K562 (cell line): ENCODE measurements at regions not wholly inside any gene's neighbourhood (a gene's known extent, or its start where the extent isn't known, plus 50 kb on each side); places are given as distances from the start of the nearest gene placed in this dataset.

Experiments used
- ATAC-seq: fragments of 200-7000 bp; cut with Tn5 transposase; 3 replicates; pipeline ENCODE4 v1.9.1; 2020; ENCODE audit warnings: moderate library complexity
- BruUV-seq: library from RNA; stranded (reverse); fragments of 400-500 nt; replicated peaks from 2 replicates; lab custom pipeline; 2021; lab: Mats Ljungman, UMichigan
- CTCF ChIA-PET: fragments of 300-600 bp; formaldehyde crosslinking; extraction: SDS; loops from one replicate; lab custom pipeline; 2021; ENCODE audit warnings: low intra/inter-chr PET ratio; lab: Yijun Ruan, JAX
- POLR2A ChIA-PET: fragments of 300-600, 350-650 bp; sonication (Branson Sonifier 250); formaldehyde crosslinking; extraction: SDS; loops from one replicate; lab custom pipeline; 2021; ENCODE audit warnings: antibody characterized with exemption, inconsistent platforms; lab: Yijun Ruan, JAX
- DNase-seq, 4 experiments: peaks; one replicate each; pipeline versions ENCODE4 v3.0.0 to v3.0.0-alpha.2; 2011 to 2018; ENCODE audit warnings: low spot score in 3 of 4, mixed read lengths in 3 of 4; ENCODE audit errors: extremely low read depth in 1 of 4
- FAIRE-seq: peaks from 2 replicates; lab custom pipeline; 2011; peaks lifted over from hg19 to GRCh38; lab: Jason Lieb, UNC
- H2AFZ ChIP-seq: 2 replicates; pipeline ENCODE4 v1.6.0; 2011; ENCODE audit warnings: low read depth, low read length, control low read depth, inconsistent platforms
- H3K27ac ChIP-seq: fragments of 200-600 bp; 3 replicates; pipeline ENCODE4 v1.8.0; 2011; ENCODE audit warnings: low read depth, mild to moderate bottlenecking, control low read depth, inconsistent platforms, low read length, moderate library complexity, mixed read lengths; ENCODE audit errors: extremely low read depth
- H3K27me3 ChIP-seq, 2 experiments: fragments of 300-600 bp in 1 of 2; 2 replicates in 1 of 2; 3 replicates in 1 of 2; pipeline versions ENCODE4 v1.6.0 to v1.8.0; 2011; ENCODE audit warnings: inconsistent platforms in 2 of 2, low read length in 2 of 2, mild to moderate bottlenecking in 1 of 2, mixed read lengths in 1 of 2, moderate library complexity in 1 of 2; ENCODE audit not compliant: control insufficient read depth in 2 of 2, insufficient read depth in 2 of 2
- H3K36me3 ChIP-seq: fragments of 300-600 bp; 3 replicates; pipeline ENCODE4 v1.8.0; 2011; ENCODE audit warnings: mild to moderate bottlenecking, low read length, inconsistent platforms; ENCODE audit not compliant: control insufficient read depth, insufficient read depth
- H3K4me1 ChIP-seq, 2 experiments: fragments of 200-600 bp in 1 of 2; replicated peaks in 1 of 2; 2 replicates in 1 of 2; 3 replicates in 1 of 2; pipeline versions ENCODE4 v1.5.1 to v1.8.0; 2011; ENCODE audit warnings: inconsistent platforms in 2 of 2, low read length in 2 of 2, mild to moderate bottlenecking in 1 of 2, mixed read lengths in 1 of 2, moderate library complexity in 1 of 2; ENCODE audit not compliant: control insufficient read depth in 2 of 2, insufficient read depth in 2 of 2
- H3K4me2 ChIP-seq: 2 replicates; pipeline ENCODE4 v1.6.1; 2011; ENCODE audit warnings: low read length, control low read depth, inconsistent platforms, mixed read lengths; ENCODE audit not compliant: insufficient read depth
- H3K4me3 ChIP-seq: fragments of 200-600 bp; sonication (generic), shearing (Covaris generic); 2 replicates; pipeline ENCODE4 v1.5.1; 2016; ENCODE audit warnings: control low read depth, inconsistent platforms
- H3K79me2 ChIP-seq: fragments of 200-600 bp; 3 replicates; pipeline ENCODE4 v1.8.0; 2011; ENCODE audit warnings: low read length, inconsistent platforms; ENCODE audit not compliant: control insufficient read depth, insufficient read depth
- H3K9ac ChIP-seq, 2 experiments: 2 replicates each; pipeline versions ENCODE4 v1.6.0 to v1.6.1; 2011; ENCODE audit warnings: low read depth in 2 of 2, low read length in 2 of 2, control low read depth in 1 of 2, inconsistent platforms in 1 of 2, mild to moderate bottlenecking in 1 of 2, mixed read lengths in 1 of 2; ENCODE audit not compliant: insufficient read depth in 1 of 2
- H3K9me1 ChIP-seq: one replicate; pipeline ENCODE4 v1.6.0; 2011; ENCODE audit warnings: inconsistent platforms, mild to moderate bottlenecking, low read length, moderate library complexity; ENCODE audit not compliant: control insufficient read depth, insufficient read depth
- H3K9me3 ChIP-seq: replicated peaks from 2 replicates; pipeline ENCODE4 v1.5.1; 2011; ENCODE audit warnings: low read depth, low read length, inconsistent platforms; ENCODE audit not compliant: control insufficient read depth, insufficient read depth
- H4K20me1 ChIP-seq: replicated peaks from 2 replicates; pipeline ENCODE4 v1.6.1; 2011; ENCODE audit warnings: low read length, inconsistent platforms, mixed read lengths; ENCODE audit not compliant: control insufficient read depth, insufficient read depth
- MTA2 ChIP-seq: fragments of 450-650 bp; IDR thresholded peaks from 2 replicates; pipeline ENCODE4 v1.6.1; 2016; ENCODE audit warnings: low read depth
- RBM25 ChIP-seq: fragments of 200-400 bp; formaldehyde crosslinking; IDR thresholded peaks from 2 replicates; pipeline ENCODE4 v1.6.1; 2018; ENCODE audit warnings: low read length, low read depth, moderate library complexity; ENCODE audit not compliant: severe bottlenecking
- ZBTB11 ChIP-seq, 3 experiments: fragments of 200-800 bp in 1 of 3; fragments of 250-450 bp in 1 of 3; fragments of 450-650 bp in 1 of 3; sonication (Bioruptor Pico) in 1 of 3; sonication (Bioruptor generic) in 1 of 3; formaldehyde crosslinking in 1 of 3; IDR thresholded peaks; 2 replicates each; pipeline versions ENCODE4 v1.6.1 to v1.8.0; 2016 to 2022; ENCODE audit warnings: mild to moderate bottlenecking in 2 of 3, missing genetic modification characterization in 2 of 3, missing compliant biosample characterization in 1 of 3, moderate library complexity in 1 of 3
- WGBS: fragments of 100-300 bp; shearing (Covaris generic); methylation state at CpG from one replicate; pipeline ENCODE4 v1.1.6; 2016; ENCODE audit warnings: low coverage, mixed read lengths; ENCODE audit not compliant: insufficient coverage; ENCODE audit errors: missing lambda C conversion rate; 5-methylcytosine and 5-hydroxymethylcytosine counted together
- in situ Hi-C: fragments of 300-500 bp; cut with MboI; formaldehyde crosslinking; loops from 4 replicates; pipeline ENCODE4 v1.15.0; 2018; ENCODE audit warnings: inconsistent platforms, mixed read lengths
- intact Hi-C: fragments of 100-400 bp; cut with micrococcal nuclease; formaldehyde crosslinking; loops from 2 replicates; pipeline ENCODE4 v1.14.2; 2022

GRCh38 chr20:53823121-53823764 lies 229.6 kb upstream of the ZNF217 start:
- Histone ChIP-seq H3K27me3 (no peaks in the 10 kb centered on the region), H3K27ac (no peak overlapping the region), H3K4me1 (peaks cover 0 to 4% of the 10 kb centered on the region in 2 experiments; a peak in 2 of 5 replicates), H3K9me3 (no peaks in the 10 kb centered on the region), H2AFZ (no peak overlapping the region), H4K20me1 (no peaks in the 10 kb centered on the region), H3K36me3 (no peaks in the 10 kb centered on the region), H3K4me3 (no peak overlapping the region), H3K9ac (no peak overlapping the region; a peak in 1 of 4 replicates), H3K79me2 (no peaks in the 10 kb centered on the region), H3K4me2 (no peak overlapping the region), H3K9me1 (no peaks in the 10 kb centered on the region)
- DNase-seq (no peak), FAIRE-seq (no peak), ATAC-seq (no peak)
- intact Hi-C loops = no loop called here
- TF ChIP-seq RBM25 (peak; percentile 51), MTA2 (no peak), ZBTB11 (CRISPR knock-in tag; IDR thresholded peaks at IDR 0.05) (peak in 1 of 3 experiments; percentile 94; a peak in 2 of 6 replicates)
- ChIA-PET POLR2A (interaction anchor here (1.2 kb wide), 1 partner anchor 17 kb away, joined by 4 read pairs; no protein-coding TSS in a partner anchor), CTCF (no interaction called here)
- BruUV-seq = no TSS peak
- in situ Hi-C loops = no loop called here
- WGBS = 49% methylated on average over 6 of the region's 6 CpGs
